ENCODE measurements at regions not wholly inside any gene's neighbourhood (a gene's known extent, or its start where the extent isn't known, plus 50 kb on each side); places are given as distances from the start of the nearest gene placed in this dataset.
"Not testable (repeated sequence)": the region's sequence is repeated elsewhere in the genome, so short reads cannot be mapped to it uniquely, and the experiment has no call there.

DNA sequence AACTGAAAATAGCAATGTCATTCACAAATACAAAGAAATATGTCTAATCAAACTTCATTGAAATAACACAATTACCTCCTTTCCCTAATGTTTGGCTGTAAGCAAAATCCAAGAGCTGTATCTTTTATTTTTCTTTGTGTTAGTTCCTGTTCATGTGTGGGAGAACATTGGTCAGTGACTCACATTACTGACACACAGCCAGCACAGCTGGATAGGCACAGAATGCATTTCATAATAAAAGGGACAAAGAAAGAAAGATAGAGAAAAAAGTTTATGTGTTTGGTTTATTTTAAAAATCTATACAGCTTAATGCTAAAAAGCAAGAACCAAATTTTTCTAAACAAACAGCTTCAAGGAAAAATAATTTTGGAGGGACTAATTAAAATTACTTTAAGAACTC, 185.6 kb upstream of the COL3A1 start:
- no peaks in the 10 kb centered on the region for H3K9me3 Mint-ChIP-seq
- H3K27me3 Mint-ChIP-seq = no peaks in the 10 kb centered on the region
- H3K27ac Mint-ChIP-seq = no peak overlapping the region
- ATAC-seq (replicated peaks) = no peak
- no peaks in the 10 kb centered on the region for H3K4me1 Mint-ChIP-seq
- H3K36me3 Mint-ChIP-seq (ENCODE audit: low read depth) = no peaks in the 10 kb centered on the region
- no peak overlapping the region for H3K4me3 Mint-ChIP-seq

DNA sequence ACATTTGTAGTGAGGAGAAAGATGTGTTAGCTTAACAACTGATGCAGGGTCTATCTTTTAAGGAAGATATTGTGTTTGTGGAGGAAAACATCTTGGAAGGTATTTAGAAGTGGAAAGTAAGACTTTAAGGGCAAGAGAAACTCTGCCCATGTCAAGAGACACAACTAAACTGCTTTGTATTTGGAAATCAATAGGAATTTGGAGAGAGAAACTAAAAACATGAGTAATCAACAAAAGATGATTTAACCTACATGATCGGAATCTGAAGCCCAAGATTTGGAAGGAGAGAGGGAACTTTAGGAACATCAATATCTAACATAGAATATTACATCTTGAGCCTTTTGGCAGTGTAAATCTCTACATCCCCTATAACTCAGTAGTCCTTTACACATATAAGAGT, 184.2 kb upstream of the COL3A1 start:
- no peak for ATAC-seq (replicated peaks)
- Mint-ChIP-seq H3K27me3 (no peaks in the 10 kb centered on the region), H3K9me3 (no peaks in the 10 kb centered on the region), H3K36me3 (ENCODE audit: low read depth) (no peaks in the 10 kb centered on the region), H3K4me1 (no peaks in the 10 kb centered on the region), H3K4me3 (no peak overlapping the region), H3K27ac (no peak overlapping the region)

DNA sequence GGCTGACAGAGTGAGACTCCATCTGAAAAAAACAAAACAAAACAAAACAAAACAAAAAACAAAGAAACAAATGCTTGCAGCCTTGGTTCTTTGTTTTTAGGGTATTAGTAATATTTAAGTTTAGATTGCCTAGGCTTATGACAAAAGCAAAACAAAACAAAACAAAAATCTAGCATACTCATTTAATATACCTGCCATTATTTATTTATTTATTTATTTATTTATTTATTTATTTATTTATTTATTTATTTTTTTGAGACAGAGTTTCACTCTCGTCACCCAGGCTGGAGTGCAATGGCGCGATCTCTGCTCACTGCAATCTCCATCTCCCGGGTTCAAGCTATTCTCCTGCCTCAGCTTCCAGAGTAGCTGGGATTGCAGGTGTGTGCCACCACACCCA, 179.7 kb upstream of the COL3A1 start:
- not testable (repeated sequence) for ATAC-seq (replicated peaks); H3K36me3 Mint-ChIP-seq (ENCODE audit: low read depth); H3K27ac Mint-ChIP-seq; H3K4me1 Mint-ChIP-seq; H3K27me3 Mint-ChIP-seq; H3K9me3 Mint-ChIP-seq; H3K4me3 Mint-ChIP-seq

DNA sequence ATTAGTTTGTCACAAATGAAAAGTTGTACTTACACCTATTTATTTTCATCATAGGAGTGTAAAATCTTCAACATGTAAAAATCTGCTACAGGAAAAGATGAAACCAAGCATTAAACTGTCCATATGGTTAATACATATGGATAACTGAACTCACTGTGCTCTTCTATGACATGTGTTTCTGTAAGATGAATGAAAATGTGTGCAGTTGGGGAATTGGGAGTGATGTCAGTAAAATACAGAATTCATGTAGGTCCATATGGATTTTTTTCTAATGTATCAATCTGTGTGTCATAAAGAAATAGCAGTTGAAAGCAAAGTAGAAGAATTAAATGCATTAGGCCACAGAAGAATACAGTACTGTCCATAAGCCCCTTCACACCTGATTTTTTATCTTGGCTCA, 178.4 kb upstream of the COL3A1 start:
- no peak overlapping the region for H3K4me3 Mint-ChIP-seq
- H3K27me3 Mint-ChIP-seq = no peaks in the 10 kb centered on the region
- no peak overlapping the region for H3K27ac Mint-ChIP-seq
- H3K4me1 Mint-ChIP-seq = no peaks in the 10 kb centered on the region
- ATAC-seq (replicated peaks) = no peak
- H3K9me3 Mint-ChIP-seq = no peaks in the 10 kb centered on the region
- H3K36me3 Mint-ChIP-seq (ENCODE audit: low read depth) = no peaks in the 10 kb centered on the region

DNA sequence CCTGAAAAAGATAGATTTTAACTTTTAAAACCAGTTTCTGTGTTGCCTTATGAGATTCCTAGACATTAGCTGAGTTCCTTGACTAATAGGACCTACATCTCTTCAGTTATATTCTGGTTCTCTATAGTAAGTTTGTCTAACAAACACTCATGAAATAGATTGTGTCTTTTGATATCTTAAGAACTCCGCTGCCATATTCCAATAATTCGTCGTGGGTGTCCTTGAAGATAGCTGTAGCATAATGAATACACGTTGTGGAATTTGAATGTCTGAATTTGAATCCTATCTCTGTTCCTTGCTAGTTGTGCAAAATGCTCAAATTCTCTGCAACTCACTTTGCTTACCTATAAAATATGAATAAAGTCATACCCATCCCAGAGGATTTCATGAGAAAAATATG, 176.8 kb upstream of the COL3A1 start:
- Mint-ChIP-seq H3K27ac (no peak overlapping the region), H3K4me1 (no peaks in the 10 kb centered on the region), H3K9me3 (no peaks in the 10 kb centered on the region), H3K27me3 (no peaks in the 10 kb centered on the region), H3K36me3 (ENCODE audit: low read depth) (no peaks in the 10 kb centered on the region), H3K4me3 (no peak overlapping the region)
- ATAC-seq (replicated peaks) = no peak

DNA sequence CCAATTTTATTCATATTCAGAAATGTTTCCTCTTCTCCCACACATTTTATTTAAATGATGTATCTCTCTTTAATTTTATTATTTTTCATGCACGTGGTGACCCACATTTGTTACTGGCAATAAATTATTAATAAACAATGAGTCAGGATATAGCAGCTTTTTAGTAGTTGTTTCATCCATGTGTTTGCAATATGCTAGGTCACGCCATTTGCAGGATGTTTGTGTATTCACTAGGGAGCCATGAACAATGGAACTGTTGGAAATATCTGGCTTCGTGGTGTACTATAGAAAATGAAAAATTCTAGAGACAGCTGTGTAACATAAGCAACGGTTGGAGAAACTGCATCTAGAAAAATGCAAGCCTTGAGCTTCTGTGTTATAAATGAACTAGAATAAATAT, 176.0 kb upstream of the COL3A1 start:
- Mint-ChIP-seq H3K27ac (no peak overlapping the region), H3K4me1 (no peaks in the 10 kb centered on the region), H3K36me3 (ENCODE audit: low read depth) (no peaks in the 10 kb centered on the region), H3K9me3 (peaks cover 5% of the 10 kb centered on the region), H3K4me3 (no peak overlapping the region), H3K27me3 (no peaks in the 10 kb centered on the region)
- no peak for ATAC-seq (replicated peaks)

DNA sequence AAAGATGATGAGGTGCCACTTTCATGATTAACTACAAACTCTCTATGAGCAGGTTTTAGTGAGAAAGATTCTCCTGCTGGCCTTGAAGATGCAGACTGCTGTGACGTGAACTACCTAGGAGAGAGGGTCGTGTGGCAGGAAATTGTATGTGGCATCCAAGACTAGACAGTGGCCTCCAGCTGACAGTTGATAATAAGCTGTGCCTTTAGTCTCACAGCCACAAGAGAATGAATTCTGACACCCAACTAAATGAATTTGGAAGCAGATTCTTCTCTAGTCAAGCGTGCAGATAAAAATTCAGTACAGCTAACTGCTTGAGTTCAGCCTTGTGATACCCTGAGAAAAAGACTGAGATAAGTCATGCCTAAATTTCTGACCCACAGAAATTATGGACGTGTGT, 169.0 kb upstream of the COL3A1 start:
- Mint-ChIP-seq H3K4me3 (no peak overlapping the region), H3K27me3 (no peaks in the 10 kb centered on the region), H3K27ac (no peak overlapping the region), H3K9me3 (peaks cover 5% of the 10 kb centered on the region), H3K4me1 (no peaks in the 10 kb centered on the region), H3K36me3 (ENCODE audit: low read depth) (no peaks in the 10 kb centered on the region)
- no peak for ATAC-seq (replicated peaks)

DNA sequence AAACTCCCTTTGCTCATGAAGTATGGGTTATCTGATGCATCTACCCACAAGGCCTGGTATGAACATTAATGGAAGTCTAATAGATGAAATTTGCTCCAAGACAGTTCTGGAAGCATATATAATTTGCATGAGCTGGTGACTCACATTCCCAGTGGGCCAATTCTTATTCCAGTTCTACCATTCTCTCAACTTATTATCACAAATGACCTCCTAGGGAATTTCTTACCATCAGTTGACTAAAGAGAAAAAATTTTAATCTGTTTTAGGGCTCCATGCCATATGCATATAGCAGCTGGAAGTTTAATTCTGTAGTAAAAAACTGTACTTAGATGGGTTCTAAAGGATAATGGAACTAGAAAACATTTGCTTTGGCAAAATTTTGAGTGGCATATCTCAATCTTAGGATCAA, 165.2 kb upstream of the COL3A1 start:
- Mint-ChIP-seq H3K9me3 (no peaks in the 10 kb centered on the region), H3K36me3 (ENCODE audit: low read depth) (no peaks in the 10 kb centered on the region), H3K27ac (no peak overlapping the region), H3K27me3 (no peaks in the 10 kb centered on the region), H3K4me3 (no peak overlapping the region), H3K4me1 (no peaks in the 10 kb centered on the region)
- ATAC-seq (replicated peaks) = no peak

DNA sequence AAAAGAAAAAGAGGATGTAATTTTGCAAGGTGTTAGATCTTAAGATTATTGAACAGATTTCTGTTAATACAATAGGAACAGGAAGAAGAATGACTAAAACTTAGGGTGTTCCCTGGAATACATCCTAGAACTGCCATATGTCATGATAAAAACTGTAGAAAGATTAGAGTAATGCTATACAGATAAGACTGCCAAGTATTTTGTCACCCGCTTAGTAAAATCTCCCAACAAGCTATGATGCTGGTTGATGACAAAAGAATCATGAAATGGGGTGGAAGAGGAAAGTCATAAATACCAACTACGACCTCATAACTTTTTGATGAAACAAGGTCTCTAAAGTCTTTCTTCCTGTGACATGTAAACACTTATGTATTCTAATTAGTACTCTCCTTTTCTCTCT, 163.6 kb upstream of the COL3A1 start:
- Mint-ChIP-seq H3K4me1 (no peaks in the 10 kb centered on the region), H3K27me3 (no peaks in the 10 kb centered on the region), H3K4me3 (no peak overlapping the region), H3K27ac (no peak overlapping the region), H3K36me3 (ENCODE audit: low read depth) (no peaks in the 10 kb centered on the region), H3K9me3 (no peaks in the 10 kb centered on the region)
- ATAC-seq (replicated peaks) = no peak

DNA sequence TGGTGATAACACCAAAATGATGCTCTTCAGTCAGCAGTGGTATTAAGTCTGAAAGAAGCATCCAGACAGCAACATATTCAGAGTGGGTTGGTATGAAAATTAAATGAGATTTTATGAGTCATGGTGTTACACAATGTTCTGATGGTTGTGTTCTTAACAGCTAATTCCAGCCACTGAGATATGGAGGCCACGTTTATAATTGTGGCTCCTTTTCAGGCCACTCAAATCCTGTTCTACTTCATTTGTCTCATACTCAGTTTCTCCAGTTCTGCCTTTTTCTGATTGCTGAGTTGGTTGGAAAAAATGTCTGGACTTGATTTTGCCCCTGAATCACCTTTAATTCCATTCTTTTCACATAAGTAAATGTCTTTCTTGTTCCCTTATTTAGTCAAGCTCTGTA, 162.7 kb upstream of the COL3A1 start:
- Mint-ChIP-seq H3K4me1 (no peaks in the 10 kb centered on the region), H3K9me3 (no peaks in the 10 kb centered on the region), H3K4me3 (no peak overlapping the region), H3K27me3 (no peaks in the 10 kb centered on the region), H3K27ac (no peak overlapping the region), H3K36me3 (ENCODE audit: low read depth) (no peaks in the 10 kb centered on the region)
- ATAC-seq (replicated peaks) = no peak

DNA sequence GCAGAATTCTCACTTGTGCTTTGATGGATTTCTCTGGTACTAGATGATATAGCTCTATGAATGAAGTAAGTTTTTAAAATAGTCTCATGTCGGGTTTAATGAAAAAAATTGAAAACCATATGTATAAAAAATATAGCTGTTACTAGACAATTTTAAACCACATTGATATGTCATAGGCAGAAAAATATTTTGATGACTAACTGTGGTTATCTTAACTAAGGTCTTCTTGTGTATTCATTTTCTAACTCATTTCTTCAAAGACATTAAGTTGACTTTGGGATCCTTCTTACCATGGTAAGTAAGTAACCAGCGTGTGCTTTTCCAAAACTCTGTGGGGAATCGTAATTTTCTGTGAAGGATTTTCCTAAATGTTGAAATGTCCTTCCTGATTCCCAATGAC, 160.9 kb upstream of the COL3A1 start:
- no peak for ATAC-seq (replicated peaks)
- Mint-ChIP-seq H3K27me3 (no peaks in the 10 kb centered on the region), H3K4me3 (no peak overlapping the region), H3K9me3 (no peaks in the 10 kb centered on the region), H3K27ac (no peak overlapping the region), H3K36me3 (ENCODE audit: low read depth) (no peaks in the 10 kb centered on the region), H3K4me1 (no peaks in the 10 kb centered on the region)

DNA sequence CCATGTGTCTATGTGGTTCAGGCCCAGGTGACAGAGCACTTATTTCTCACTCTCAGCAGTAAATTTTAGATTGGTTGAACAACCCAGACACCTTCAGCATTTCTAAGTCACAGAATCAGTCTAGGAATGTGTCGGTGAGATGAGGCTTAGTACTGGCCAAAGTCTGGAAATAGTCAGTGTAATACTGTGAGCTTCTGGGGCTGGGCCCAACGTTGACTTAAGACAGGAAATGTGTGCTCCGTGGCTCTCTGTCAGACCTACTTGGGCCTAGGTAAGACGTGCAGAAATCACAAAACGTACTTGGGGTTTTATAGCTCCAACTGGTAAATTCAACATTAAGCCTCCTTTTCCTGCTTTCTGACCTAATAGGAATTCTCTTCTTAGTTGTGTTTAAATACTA, 160.3 kb upstream of the COL3A1 start:
- H3K4me1 Mint-ChIP-seq = no peaks in the 10 kb centered on the region
- no peak for ATAC-seq (replicated peaks)
- H3K36me3 Mint-ChIP-seq (ENCODE audit: low read depth) = no peaks in the 10 kb centered on the region
- H3K4me3 Mint-ChIP-seq = no peak overlapping the region
- H3K9me3 Mint-ChIP-seq = no peaks in the 10 kb centered on the region
- no peak overlapping the region for H3K27ac Mint-ChIP-seq
- H3K27me3 Mint-ChIP-seq = no peaks in the 10 kb centered on the region

DNA sequence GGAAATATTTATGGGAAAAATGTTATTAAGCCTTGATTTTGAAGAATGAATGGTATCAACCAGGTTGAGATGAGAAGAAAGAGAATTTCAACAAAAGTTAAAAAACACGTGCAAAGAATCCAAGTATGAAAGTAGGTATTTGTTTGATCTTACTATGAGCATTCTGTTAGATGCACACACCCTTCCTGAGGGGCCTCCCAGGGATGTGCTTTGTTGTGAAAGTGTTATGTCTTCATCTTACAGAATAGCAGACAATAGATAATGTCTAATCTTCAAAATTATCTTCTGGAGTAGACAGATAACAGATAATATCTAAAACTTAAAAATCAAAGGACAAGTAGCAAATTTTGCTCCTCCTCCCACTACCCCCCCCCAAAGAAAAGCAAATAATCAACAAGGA, 155.2 kb upstream of the COL3A1 start:
- Mint-ChIP-seq H3K4me3 (no peak overlapping the region), H3K4me1 (no peaks in the 10 kb centered on the region), H3K36me3 (ENCODE audit: low read depth) (no peaks in the 10 kb centered on the region), H3K27me3 (no peaks in the 10 kb centered on the region), H3K27ac (no peak overlapping the region), H3K9me3 (no peaks in the 10 kb centered on the region)
- no peak for ATAC-seq (replicated peaks)

DNA sequence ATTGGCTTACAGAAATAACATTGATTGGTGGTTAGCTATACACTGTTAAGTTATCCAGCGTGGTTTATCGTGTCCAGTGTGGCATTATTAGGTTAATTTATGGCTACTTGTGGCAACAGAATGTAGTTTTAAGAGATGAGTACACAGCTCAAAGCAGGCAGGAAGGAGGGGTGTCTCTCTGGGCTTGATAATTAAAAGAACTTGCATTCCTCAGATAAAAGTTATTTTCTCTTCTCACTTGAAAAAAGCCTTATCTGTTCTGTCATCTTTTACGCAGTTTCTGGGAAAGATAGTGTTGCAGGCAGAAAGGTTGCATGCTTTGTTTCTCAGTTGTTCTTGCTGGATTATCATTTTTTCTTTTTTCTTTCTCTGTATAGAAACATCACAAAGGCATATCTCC, 154.4 kb upstream of the COL3A1 start:
- H3K4me3 Mint-ChIP-seq = no peak overlapping the region
- no peak for ATAC-seq (replicated peaks)
- H3K27ac Mint-ChIP-seq = no peak overlapping the region
- H3K4me1 Mint-ChIP-seq = no peaks in the 10 kb centered on the region
- H3K36me3 Mint-ChIP-seq (ENCODE audit: low read depth) = no peaks in the 10 kb centered on the region
- no peaks in the 10 kb centered on the region for H3K9me3 Mint-ChIP-seq
- H3K27me3 Mint-ChIP-seq = no peaks in the 10 kb centered on the region

DNA sequence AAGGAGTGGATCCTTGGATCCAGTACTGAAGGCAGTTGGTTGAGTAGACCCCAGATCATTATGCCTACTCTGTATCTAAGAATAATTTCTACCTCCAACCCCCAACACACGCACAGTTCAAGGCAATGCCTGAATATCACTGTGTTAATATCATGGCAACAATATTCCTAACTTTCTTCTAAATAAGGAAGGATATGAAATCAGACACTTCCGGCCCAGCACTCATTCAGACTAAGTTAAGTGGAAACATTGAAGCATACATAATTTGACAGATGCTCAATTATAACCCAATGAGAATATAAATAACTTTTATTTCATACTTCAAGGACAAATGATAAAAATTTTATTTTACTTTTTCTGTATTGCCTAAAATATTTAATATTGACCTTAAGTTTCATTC, 153.6 kb upstream of the COL3A1 start:
- no peak overlapping the region for H3K4me3 Mint-ChIP-seq
- no peak for ATAC-seq (replicated peaks)
- H3K27ac Mint-ChIP-seq = no peak overlapping the region
- H3K9me3 Mint-ChIP-seq = no peaks in the 10 kb centered on the region
- no peaks in the 10 kb centered on the region for H3K4me1 Mint-ChIP-seq
- no peaks in the 10 kb centered on the region for H3K27me3 Mint-ChIP-seq
- no peaks in the 10 kb centered on the region for H3K36me3 Mint-ChIP-seq (ENCODE audit: low read depth)

DNA sequence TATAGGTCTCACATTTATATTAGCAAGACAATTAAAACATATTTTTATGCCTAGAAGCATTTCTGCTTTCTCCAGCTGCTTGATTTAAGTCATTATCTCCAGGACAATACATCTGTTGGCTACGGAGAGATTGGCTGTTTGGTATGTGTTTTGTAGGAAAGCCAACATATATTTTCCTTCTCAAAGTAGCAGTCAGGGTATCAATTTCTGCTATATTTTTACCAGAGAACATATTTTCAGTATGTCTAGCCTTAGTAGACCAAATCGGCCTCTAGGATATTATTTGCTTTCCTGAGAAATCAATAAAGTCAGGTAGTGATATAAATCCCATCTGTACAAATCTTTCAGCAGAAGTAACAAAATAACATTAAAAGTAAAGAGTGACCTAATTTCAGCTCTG, 150.0 kb upstream of the COL3A1 start:
- no peaks in the 10 kb centered on the region for H3K36me3 Mint-ChIP-seq (ENCODE audit: low read depth)
- H3K4me3 Mint-ChIP-seq = no peak overlapping the region
- no peak for ATAC-seq (replicated peaks)
- no peaks in the 10 kb centered on the region for H3K27me3 Mint-ChIP-seq
- no peak overlapping the region for H3K27ac Mint-ChIP-seq
- H3K4me1 Mint-ChIP-seq = no peaks in the 10 kb centered on the region
- H3K9me3 Mint-ChIP-seq = no peaks in the 10 kb centered on the region

Measured in activated T-helper 17 cell treated with anti-CD3 and anti-CD28 coated beads, Interleukin-2, amount 50 U/mL, for 72 hours (primary cell).